Posterior cingulate gyrus (tissue), 11 donors: ENCODE measurements at regions not wholly inside any gene's neighbourhood (a gene's known extent, or its start where the extent isn't known, plus 50 kb on each side); places are given as distances from the start of the nearest gene placed in this dataset.

Experiments
- DNase-seq, 10 donors: peaks; one replicate each; pipeline versions ENCODE4 v3.0.0 to v3.0.0-alpha.2; 2020 to 2021; ENCODE audit warnings: mixed read lengths in 3 of 10
- intact Hi-C: fragments of 100-400 bp; cut with DNase I; formaldehyde crosslinking; loops from one replicate; pipeline ENCODE4 v1.15.1; 2023

DNA sequence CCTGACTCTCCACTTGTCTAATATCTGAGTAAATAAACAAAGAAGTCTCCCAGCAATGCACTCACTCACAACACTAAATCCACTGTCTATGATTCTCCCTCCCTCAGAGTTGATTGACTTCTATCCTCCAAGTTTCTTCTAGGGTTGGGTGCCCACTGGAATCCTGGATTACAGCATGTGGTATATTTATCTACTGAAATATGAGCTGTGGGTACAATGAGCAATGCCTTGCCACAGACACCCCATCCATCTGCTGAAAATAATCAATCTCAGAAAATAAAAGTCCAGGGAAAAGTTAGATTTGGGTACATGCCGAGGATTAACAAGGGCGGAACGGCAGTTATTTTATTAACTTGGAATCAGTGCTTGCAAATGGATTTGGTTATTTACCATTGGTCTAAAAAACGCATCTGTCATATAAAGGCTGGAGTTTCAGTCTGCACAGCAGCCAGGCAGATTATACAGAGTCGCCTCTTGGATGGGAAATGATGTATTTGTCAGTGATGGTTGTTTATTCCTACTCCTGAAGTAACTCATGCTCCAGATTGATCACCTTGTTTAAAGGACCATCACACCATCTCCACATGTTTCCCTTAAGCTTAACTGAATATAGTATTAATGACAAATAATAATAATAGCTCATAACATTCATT lies 193.9 kb upstream of the SOX9 start:
- intact Hi-C loops, result no loop called here
- no peak for DNase-seq

DNA sequence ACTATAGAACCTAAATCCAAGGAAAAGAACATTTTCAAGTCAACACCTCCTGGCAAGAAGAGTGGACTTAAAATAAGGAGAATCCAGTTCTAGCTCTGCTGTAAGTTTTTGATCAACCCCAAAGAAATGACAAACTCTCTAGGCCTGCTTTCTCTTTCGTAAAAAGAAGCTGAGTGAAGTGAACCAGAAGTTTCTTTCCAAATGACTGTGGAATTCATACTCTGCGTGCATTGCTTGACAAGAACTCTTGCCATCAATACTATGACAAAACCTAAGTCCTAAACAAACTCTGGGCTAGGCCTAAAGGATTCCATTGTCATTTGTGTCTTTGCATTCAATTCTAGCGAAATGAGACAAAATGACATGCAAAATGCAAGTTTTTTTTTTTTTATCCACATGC lies 187.5 kb upstream of the SOX9 start:
- intact Hi-C loops, result no loop called here
- no peak for DNase-seq

DNA sequence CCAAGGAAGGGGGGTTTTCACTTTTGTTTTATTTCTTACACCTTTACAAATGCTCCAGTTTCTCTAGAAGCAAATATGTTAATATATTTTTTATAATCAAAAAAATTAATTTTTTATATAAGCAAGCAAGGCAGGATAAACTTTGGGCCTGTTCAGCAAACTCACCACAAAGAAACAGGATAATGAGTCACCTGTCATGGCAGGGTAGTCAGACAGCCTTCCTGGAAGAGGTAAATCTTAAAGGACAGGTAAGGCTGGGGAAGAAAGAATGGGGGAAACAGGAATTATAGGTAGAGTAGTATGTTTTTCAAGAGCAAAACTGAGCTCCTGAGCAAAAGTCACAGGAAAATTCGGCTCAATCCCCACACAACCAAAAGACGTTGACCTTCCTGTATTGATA lies 186.3 kb upstream of the SOX9 start:
- no peak for DNase-seq
- intact Hi-C loops, result no loop called here

DNA sequence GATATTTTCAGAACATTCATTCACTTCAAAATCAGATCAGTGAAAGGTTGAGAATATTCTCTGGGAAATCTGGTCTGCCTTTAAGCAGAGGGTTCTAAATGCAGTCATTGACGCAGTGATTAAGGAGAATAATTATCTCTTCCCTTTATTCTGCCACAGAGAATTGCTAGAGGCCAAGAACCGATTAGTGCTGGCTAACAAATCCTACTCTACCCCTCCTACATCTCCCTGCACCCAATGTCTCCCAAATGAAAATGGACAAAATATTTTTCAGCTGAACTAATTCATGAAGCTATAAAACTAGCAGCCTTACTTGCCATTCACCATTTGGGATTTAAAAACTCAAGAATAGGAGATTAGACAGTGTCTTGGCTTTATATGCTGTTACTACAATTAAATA lies 185.5 kb upstream of the SOX9 start:
- DNase-seq, result no peak
- intact Hi-C loops, result no loop called here

DNA sequence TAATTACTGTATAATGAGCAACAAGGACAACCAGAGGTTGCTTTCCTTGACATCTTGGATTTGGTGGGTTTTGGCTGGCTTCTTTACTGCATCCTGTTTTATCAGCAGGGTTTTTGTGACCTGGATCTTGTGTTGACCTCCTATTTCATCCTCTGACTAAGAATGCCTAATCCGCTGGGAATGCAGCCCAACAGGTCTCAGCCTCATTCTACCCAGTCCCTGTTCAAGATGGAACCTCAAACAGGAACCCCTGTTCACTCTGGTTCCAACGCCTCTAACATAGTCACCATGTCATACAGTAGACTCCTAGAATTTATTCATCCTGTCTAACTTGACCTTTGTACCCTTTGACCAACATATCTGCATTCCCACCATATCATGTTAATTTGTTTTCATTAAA lies 183.8 kb upstream of the SOX9 start:
- DNase-seq, result no peak
- intact Hi-C loops, result no loop called here

DNA sequence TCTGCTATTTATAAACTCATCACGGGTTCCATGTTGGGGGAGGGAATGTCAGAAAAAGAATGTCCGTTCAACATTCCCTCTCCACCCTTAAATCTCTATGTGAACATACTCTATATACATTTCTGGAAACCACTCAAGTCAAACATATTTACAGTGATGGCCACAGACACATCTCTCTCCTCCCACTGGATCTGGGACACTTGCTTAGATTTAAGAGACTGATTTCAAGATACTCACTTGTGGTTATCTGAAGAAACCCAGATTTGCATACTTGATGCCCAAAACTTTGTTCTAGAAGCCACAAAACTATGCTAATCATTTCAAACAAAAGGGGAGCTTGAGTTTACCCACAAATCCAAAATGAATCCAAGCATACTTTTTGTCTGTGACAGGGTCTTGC lies 182.9 kb upstream of the SOX9 start:
- no peak for DNase-seq
- intact Hi-C loops, result no loop called here

DNA sequence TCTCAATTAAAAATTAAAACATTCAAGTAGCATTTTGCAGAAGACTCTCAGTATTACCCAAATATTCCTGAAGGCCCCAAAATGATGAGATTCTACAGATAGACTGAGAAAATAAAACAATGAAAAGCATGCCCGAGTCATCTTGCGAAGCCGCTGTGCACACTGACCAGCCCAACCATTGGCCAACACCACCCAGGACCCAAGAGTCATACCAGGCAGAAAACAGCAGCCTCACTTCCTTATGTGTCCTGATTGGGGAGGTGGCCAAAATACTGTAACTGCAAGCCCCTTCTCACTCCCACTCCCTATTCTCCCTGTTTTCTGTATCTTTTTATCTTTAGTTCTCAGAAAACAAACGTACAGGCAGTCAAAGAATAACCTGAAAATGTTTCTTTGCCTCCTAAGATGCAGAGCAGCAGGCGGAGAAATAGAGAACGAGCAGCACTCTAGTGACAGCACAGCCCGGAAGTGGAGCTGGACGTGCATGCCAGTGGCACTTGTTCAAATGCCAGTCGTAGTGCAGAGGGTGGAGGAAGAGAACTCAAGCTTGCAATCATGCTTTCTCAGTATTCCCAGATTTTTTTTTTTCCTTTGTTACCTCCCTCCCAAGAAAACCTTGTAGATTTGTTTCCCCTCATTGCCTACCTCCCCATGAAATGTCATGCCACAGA lies 182.3 kb upstream of the SOX9 start:
- no peak for DNase-seq

DNA sequence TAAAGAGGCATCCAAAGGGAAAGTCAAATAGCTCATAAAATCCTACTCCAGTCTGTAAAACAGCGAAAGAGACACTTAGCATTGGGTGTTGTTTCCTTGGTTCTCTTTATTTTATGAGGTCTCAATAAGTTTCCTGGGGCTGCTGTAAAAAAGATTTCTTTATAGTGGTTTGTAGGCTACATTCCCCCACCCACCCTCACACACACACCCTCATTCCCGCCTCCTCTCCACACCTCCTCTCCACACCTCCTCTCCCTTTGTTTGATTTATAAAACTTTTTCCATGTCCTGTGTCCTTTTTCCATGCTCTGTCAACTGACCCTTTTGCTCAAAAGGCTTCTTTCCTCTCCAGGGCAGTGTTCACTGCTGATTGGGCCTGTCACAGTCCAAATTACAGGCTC lies 178.9 kb upstream of the SOX9 start:
- DNase-seq, result no peak
- intact Hi-C loops, result no loop called here

More for the DNA sequence above, 182.3 kb upstream of the SOX9 start:
- intact Hi-C loops, result no loop called here

DNA sequence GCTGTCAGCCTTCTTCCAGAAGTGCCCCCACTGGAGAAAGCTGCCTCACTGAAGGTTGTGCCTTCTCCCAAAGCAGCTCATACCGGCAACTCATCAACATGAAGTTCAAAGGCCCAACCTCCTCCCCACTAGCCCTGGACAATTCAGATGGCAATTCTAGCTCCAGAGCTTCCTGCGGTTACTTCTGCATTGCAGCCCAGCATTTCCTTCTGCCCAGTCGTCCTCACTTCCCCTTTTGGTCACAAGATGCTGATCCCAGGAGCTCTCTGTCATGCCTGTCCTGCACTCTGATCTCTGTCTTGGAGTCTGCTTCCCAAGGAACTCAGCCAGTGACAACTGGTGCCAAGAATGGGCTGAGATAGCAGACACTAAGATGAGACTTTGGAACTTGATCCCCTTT lies 178.2 kb upstream of the SOX9 start:
- intact Hi-C loops, result no loop called here
- peak in 2 of 10 donors; percentile 4 to 20 for DNase-seq

DNA sequence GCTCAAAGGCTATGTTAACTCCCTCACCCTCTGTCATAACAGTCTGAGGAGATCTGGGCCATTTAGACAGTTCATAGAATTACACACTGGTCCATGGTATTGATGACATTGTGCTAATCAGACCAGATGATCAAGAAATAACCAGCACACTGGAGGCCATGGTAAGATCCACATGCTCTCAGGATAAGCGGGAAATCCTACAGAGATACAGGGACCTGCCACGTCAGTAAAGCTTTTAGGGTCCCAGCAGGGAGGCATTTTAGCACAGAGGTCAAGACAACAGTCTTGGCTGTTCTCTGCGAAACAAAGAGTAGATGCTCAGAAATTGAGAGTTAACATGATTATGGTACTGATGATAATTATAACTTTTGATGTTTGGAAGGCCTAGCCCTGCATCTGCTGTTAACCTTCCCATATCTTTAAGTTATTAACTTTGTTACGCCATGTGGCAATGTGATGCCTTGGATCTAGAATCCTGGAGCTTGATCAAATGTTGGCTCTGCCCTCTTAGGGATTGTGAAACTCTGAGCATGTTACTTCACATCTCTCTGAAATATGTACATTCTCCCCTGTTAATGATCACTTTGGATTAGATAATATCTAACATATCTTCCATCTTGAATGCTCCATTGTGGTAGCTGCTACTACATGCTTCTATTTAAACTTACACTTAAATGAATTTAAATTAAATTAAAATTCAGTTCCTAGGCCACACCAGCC lies 172.0 kb upstream of the SOX9 start:
- no peak for DNase-seq
- intact Hi-C loops, result no loop called here

DNA sequence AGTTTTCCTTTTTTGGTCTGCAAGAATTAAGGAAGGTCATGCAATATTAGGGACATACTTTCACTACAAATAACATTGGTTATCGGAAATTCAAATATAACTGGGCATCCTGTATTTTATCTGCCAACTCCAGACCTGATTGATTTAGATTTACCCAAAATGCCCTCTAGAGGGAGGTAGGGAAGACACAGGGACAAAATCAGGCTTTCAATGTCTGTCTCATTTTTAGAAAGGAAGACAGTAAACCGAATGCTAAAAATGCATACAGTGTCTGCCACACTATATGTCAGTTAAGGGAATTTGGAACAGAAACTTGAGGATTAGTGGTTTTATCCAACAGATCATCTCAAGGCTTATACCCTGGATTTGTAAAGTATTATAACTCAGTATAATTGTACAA lies 161.7 kb upstream of the SOX9 start:
- intact Hi-C loops, result no loop called here
- DNase-seq, result no peak

DNA sequence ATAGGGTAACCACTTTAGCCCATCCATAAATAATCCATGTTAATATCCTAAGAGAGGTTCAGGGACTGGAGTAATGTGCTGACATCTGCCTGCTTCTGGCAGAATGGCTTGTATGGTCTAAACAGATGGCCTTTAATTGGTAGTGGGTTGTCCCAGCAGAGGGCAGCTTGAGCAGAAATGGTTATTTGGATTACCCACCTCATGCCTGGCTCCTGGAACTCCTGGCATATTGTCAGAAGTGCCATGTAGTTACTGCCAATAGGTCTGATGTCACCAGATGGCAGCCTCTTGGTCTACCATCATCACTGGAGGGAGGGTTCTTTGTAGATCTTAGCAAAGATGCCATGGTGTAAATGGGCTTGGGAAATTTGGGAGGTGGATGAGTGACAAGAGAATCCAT lies 157.5 kb upstream of the SOX9 start:
- intact Hi-C loops, result no loop called here
- no peak for DNase-seq

DNA sequence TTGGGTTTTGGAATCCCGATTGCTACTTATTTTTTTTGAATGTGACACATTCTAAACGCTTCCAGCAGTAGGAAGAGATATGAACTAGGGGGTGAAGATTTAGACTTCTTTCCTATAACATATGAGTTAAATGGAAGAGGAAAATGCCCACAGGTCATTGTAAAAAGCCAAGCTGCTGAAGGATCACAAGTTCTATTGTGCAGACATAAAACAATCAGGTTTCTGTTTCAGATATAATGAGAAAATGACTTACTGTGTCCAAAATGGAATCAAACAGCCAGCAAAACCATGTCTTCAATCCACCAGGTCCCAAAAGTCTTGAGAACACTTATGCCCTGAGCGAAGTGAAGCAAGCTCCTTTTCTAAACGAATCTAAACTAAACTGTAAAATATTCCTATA lies 157.0 kb upstream of the SOX9 start:
- intact Hi-C loops, result no loop called here
- DNase-seq, result no peak

DNA sequence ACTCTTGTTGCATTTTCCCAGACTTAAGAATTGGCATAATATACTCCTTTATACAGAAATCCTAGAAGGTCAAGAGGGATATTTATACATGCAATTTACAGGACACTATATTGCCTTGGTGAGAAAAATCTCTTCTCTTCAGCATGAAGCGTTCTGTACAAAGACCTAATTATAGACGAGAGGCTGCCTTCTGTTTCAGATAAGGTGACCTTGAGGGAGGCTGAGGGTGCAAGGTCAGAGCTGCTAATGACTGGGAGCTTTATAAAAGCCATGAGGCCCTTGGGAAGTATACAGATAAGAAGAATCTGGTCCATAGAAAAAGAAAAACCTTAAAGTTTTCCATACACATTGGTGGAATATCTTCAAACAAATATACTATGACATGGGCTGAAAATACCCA lies 156.3 kb upstream of the SOX9 start:
- no peak for DNase-seq
- intact Hi-C loops, result no loop called here

DNA sequence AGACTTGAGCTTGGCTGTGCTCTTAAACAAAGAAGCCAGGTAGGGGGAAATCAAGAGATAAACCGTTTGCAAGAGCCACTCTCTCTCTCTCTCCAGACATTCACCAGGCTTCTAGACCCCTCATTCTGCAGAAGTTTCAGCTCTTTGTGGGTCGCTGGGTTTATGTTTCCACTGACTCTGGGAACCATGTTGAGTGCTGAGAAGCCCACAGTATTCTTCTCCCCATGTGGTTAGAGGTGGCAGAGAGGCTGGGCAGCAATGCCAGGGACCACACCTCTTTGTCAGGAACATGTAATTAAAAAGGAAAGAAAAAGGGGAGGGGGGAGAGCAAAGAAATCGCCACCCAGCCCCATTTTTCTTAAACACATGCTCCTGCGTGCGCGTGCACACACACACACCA lies 154.8 kb upstream of the SOX9 start:
- intact Hi-C loops, result no loop called here
- DNase-seq, result no peak

DNA sequence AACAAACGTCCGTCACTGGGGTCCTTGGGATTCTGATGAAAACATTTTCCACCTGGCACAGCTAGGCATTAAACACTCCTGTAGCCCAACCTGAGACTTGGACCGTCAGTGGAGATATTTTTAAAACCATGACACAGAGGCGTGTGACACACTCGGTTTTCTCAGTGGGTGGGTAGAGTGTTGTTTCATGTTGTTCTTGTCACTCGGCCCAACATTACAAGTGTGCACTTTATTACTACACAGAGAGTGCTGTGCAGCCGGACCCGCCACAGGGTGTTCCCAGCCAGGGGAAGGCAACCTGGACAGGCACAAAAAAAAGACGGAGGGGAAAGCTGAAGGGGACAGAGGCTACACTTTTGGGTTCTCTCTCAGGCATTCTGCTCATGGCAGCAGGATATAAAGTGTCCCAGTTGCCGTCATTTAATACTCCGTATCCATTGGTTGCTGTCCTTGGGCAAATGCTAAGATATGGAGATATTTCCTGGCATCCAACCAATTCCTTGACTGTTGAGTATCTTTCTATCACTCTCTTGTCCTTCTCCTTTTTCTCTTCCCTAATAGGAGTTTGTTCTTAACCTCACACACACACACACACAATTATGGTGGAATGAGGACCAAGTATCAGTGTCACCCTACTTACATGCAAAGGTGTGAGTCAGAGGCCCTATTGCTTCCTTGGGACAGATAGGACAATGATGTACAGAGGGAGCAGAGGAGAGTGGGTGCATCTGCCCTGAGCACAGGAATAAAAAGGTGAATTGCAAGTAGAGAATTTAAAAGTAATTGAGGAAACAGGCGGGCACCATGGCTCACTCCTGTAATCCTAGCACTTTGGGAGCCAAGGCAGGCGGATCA lies 154.1 kb upstream of the SOX9 start:
- intact Hi-C loops, result no loop called here
- peak in 6 of 10 donors; percentile 15 to 87 (median 51) for DNase-seq

DNA sequence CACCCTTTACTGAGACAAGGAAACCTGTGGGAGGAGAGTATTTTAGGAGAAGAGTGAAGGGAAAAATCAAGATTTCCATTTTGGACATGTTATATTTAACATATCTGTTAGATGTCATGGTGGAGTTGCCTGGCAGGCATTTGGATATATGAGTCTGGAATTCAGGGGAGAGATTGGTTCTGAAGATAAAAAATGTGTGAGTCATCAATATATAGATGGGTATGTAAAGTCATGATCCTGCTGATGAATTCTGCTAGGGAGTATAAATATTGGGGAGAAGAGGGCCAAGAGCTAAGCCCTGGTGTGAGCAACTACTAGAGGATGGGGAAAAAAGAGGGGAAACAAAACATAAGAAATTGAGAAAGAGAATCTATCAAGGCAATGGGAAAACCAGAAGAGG lies 151.3 kb upstream of the SOX9 start:
- no peak for DNase-seq
- intact Hi-C loops, result no loop called here

DNA sequence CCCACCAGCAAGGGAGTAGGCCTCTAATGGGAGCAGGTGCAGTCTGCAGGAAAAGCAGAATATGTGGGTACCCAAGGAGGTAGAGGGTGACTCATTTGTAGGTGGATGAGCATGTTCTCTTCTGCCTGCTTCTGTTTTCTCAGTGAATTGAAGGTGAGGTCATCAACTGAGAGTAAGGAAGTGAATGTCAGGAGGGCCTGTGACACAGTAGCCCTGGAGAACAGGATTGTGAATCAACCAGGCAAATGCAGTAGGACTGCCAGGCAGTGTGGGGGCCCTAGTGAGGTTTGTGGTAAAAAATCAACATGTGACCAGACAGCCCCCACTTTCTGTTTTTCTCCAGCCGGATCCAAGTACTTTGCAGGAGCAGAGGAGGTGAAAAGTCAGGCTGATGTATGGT lies 150.5 kb upstream of the SOX9 start:
- no peak for DNase-seq
- intact Hi-C loops, result loop anchor here (10.0 kb wide), 1 partner anchor 56 kb away; no protein-coding TSS in a partner anchor

DNA sequence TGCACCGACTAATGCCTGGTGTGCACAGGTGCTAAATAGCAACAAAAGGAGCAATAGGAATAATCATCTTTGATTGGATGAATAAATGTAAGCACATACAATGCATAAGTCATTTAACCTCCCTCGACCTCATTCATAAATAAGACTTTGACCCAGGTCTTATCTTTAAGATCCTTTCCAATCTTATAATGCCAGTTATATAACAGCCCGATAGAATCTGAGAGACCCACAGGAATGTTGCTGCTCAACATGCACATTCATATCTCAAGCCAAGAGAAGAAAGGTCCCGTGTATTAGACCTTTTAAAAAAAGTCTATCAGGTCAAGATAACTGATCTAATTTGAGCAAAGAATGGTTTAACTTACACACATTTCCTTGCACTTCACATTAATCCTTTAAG lies 146.8 kb upstream of the SOX9 start:
- DNase-seq, result no peak
- intact Hi-C loops, result loop anchor here (10.0 kb wide), 1 partner anchor 59 kb away; no protein-coding TSS in a partner anchor

DNA sequence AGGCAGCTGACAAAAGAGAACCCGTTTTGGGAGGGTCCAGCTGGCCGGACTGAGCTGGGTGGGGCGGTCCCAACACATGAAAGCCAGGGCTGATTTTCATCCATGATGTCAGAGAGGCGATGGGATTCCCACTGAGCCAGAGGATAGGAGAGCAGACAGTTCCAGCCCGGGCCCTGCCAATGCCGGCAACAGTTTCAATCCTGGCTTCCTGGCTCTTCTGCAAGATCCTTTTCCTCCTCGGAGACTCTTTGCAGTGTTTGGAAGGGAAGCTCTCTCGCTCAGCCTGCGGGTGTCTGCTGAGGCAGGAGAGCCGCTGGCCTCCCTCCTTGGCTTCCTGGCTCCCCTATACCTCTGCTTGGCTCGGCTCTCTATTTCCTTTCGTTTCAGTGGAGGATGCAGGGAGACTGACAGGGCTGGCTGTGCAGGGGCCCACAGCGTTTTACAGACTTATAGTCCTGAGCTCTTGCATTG lies 145.5 kb upstream of the SOX9 start:
- intact Hi-C loops, result loop anchor here (10.0 kb wide), 1 partner anchor 61 kb away; no protein-coding TSS in a partner anchor
- DNase-seq, result peak in 5 of 10 donors; percentile 10 to 82 (median 28)
